ENCODE measurements at regions not wholly inside any gene's neighbourhood (a gene's known extent, or its start where the extent isn't known, plus 50 kb on each side); places are given as distances from the start of the nearest gene placed in this dataset.

DNA sequence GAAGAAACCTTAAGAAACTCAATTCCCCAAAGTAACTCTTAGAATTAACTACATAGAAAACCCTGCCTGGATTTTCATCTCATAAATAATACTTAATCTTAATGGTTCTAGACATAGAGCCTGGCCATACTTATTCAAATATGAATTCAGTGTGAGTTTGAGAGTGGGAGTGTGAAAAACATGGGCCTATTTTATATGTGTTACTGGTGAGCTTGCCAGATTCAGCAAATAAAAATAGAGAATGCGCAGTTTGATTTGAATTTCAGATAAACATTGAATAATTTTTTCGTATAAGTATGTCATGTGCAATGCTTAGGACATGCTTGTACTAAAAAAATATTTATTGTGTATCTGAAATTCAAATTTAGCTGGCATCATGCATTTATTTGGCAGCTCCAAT, 473.9 kb upstream of the FZD8 start:
- TF ChIP-seq SUZ12 (IDR thresholded peaks at IDR 0.05; ENCODE audit: extremely low read depth, insufficient read depth, insufficient read length) (no peak), ZNF274 (IDR thresholded peaks at IDR 0.05; ENCODE audit: low read depth, low read length) (no peak)

Measured in NT2/D1 (cell line).